Parathyroid adenoma (tissue), 2 donors: ENCODE measurements at regions not wholly inside any gene's neighbourhood (a gene's known extent, or its start where the extent isn't known, plus 50 kb on each side); places are given as distances from the start of the nearest gene placed in this dataset.

Experiments
- H2AFZ ChIP-seq: fragments of 300-600 bp; sonication (generic); one replicate; pipeline ENCODE4 v1.7.0; 2017; ENCODE audit warnings: antibody characterized with exemption, mild to moderate bottlenecking
- H3K27ac ChIP-seq: fragments of 300-600 bp; sonication (generic); one replicate; pipeline ENCODE4 v1.7.0; 2017
- H3K27me3 ChIP-seq: fragments of 300-600 bp; sonication (generic); one replicate; pipeline ENCODE4 v1.7.0; 2017; ENCODE audit warnings: low read length; ENCODE audit not compliant: control insufficient read depth, insufficient read depth
- H3K36me3 ChIP-seq: fragments of 300-600 bp; sonication (generic); one replicate; pipeline ENCODE4 v1.7.0; 2017; ENCODE audit warnings: low read length; ENCODE audit not compliant: control insufficient read depth, insufficient read depth
- H3K4me1 ChIP-seq: fragments of 300-600 bp; sonication (generic); one replicate; pipeline ENCODE4 v1.7.0; 2017; ENCODE audit warnings: control low read depth
- H3K4me2 ChIP-seq: fragments of 300-600 bp; sonication (generic); one replicate; pipeline ENCODE4 v1.7.0; 2017; ENCODE audit warnings: low read length
- H3K4me3 ChIP-seq: fragments of 300-600 bp; sonication (generic); one replicate; pipeline ENCODE4 v1.7.0; 2017; ENCODE audit warnings: low read depth, low read length
- H3K79me2 ChIP-seq: fragments of 300-600 bp; sonication (generic); one replicate; pipeline ENCODE4 v1.7.0; 2017; ENCODE audit warnings: control low read depth
- H3K9ac ChIP-seq: fragments of 300-600 bp; sonication (generic); one replicate; pipeline ENCODE4 v1.7.0; 2017; ENCODE audit warnings: mild to moderate bottlenecking
- H3K9me3 ChIP-seq: fragments of 300-600 bp; sonication (generic); one replicate; pipeline ENCODE4 v1.7.0; 2017; ENCODE audit warnings: low read length; ENCODE audit not compliant: control insufficient read depth
- CTCF ChIP-seq: fragments of 300-600 bp; sonication (generic); IDR thresholded peaks from one replicate; pipeline ENCODE4 v1.7.0; 2017; ENCODE audit warnings: antibody characterized with exemption, mild to moderate bottlenecking
- donor health status: primary hyperparathyroidism.

- no peak for TF ChIP-seq CTCF
- no peaks in the 10 kb centered on the region for H3K36me3 ChIP-seq
- no peak overlapping the region for H3K4me2 ChIP-seq
- no peaks in the 10 kb centered on the region for H3K27me3 ChIP-seq
- no peaks in the 10 kb centered on the region for H3K9me3 ChIP-seq
- no peaks in the 10 kb centered on the region for H3K4me1 ChIP-seq
- no peak overlapping the region for H3K4me3 ChIP-seq
- no peak overlapping the region for H3K27ac ChIP-seq
- no peak overlapping the region for H2AFZ ChIP-seq
- no peaks in the 10 kb centered on the region for H3K79me2 ChIP-seq
- no peak overlapping the region for H3K9ac ChIP-seq
Observed at GRCh38 chr3:145133281-145133680, 1027.7 kb downstream of the PLOD2 start.

- no peaks in the 10 kb centered on the region for H3K36me3 ChIP-seq
- no peak overlapping the region for H2AFZ ChIP-seq
- H3K27ac ChIP-seq = no peak overlapping the region
- TF ChIP-seq CTCF = no peak
- no peaks in the 10 kb centered on the region for H3K79me2 ChIP-seq
- no peaks in the 10 kb centered on the region for H3K9me3 ChIP-seq
- H3K9ac ChIP-seq = no peak overlapping the region
- H3K4me3 ChIP-seq = no peak overlapping the region
- H3K4me2 ChIP-seq = no peak overlapping the region
- no peaks in the 10 kb centered on the region for H3K4me1 ChIP-seq
- H3K27me3 ChIP-seq = no peaks in the 10 kb centered on the region
Observed at GRCh38 chr3:145134738-145135137, 1026.2 kb downstream of the PLOD2 start.

GRCh38 chr3:145144361-145144760, 1016.6 kb downstream of the PLOD2 start:
- Histone ChIP-seq H3K9me3 (no peaks in the 10 kb centered on the region), H3K36me3 (no peaks in the 10 kb centered on the region), H3K27me3 (no peaks in the 10 kb centered on the region), H2AFZ (no peak overlapping the region), H3K79me2 (no peaks in the 10 kb centered on the region), H3K4me1 (no peaks in the 10 kb centered on the region), H3K27ac (no peak overlapping the region), H3K9ac (no peak overlapping the region), H3K4me2 (no peak overlapping the region), H3K4me3 (no peak overlapping the region)
- no peak for TF ChIP-seq CTCF

GRCh38 chr3:145145461-145145860, 1015.5 kb downstream of the PLOD2 start:
- Histone ChIP-seq H3K4me3 (no peak overlapping the region), H3K4me1 (no peaks in the 10 kb centered on the region)
- TF ChIP-seq CTCF = no peak

GRCh38 chr3:145159640-145160039, 1001.3 kb downstream of the PLOD2 start:
- H3K79me2 ChIP-seq = no peaks in the 10 kb centered on the region
- H3K9ac ChIP-seq = no peak overlapping the region
- H3K4me3 ChIP-seq = no peak overlapping the region
- H3K4me2 ChIP-seq = no peak overlapping the region
- no peaks in the 10 kb centered on the region for H3K27me3 ChIP-seq
- no peak for TF ChIP-seq CTCF
- H3K27ac ChIP-seq = no peak overlapping the region
- no peaks in the 10 kb centered on the region for H3K4me1 ChIP-seq
- no peak overlapping the region for H2AFZ ChIP-seq
- H3K36me3 ChIP-seq = no peaks in the 10 kb centered on the region
- H3K9me3 ChIP-seq = no peaks in the 10 kb centered on the region

More at GRCh38 chr3:145145461-145145860, 1015.5 kb downstream of the PLOD2 start:
- no peaks in the 10 kb centered on the region for H3K9me3 ChIP-seq
- H3K36me3 ChIP-seq = no peaks in the 10 kb centered on the region
- H3K79me2 ChIP-seq = no peaks in the 10 kb centered on the region
- H3K9ac ChIP-seq = no peak overlapping the region
- H3K27me3 ChIP-seq = no peaks in the 10 kb centered on the region
- no peak overlapping the region for H3K4me2 ChIP-seq
- H3K27ac ChIP-seq = no peak overlapping the region
- no peak overlapping the region for H2AFZ ChIP-seq
